GM19023 (cell line): ENCODE measurements at regions not wholly inside any gene's neighbourhood (a gene's known extent, or its start where the extent isn't known, plus 50 kb on each side); places are given as distances from the start of the nearest gene placed in this dataset.

Source experiments
- ATAC-seq: cut with Tn5 transposase; IDR thresholded peaks from one replicate; pipeline ENCODE4 v1.9.1; 2021; ENCODE audit warnings: mild to moderate bottlenecking, moderate library complexity; ENCODE audit not compliant: unreplicated experiment

GRCh38 chr5:34582371-34582770, 73.8 kb upstream of the RAI14 start:
- no peak for ATAC-seq

GRCh38 chr5:34583167-34583566, 73.0 kb upstream of the RAI14 start:
- ATAC-seq, result no peak

- no peak for ATAC-seq
Measured at GRCh38 chr5:34584165-34584564, 72.0 kb upstream of the RAI14 start.

GRCh38 chr5:34585601-34586104, 70.5 kb upstream of the RAI14 start:
- ATAC-seq, result no peak

GRCh38 chr5:34586117-34586885, 69.8 kb upstream of the RAI14 start:
- ATAC-seq, result no peak

- no peak for ATAC-seq
Measured at GRCh38 chr5:34587355-34588241, 68.5 kb upstream of the RAI14 start.

GRCh38 chr5:34589832-34590231, 66.3 kb upstream of the RAI14 start:
- ATAC-seq, result no peak

- no peak for ATAC-seq
Measured at GRCh38 chr5:34591723-34592122, 64.4 kb upstream of the RAI14 start.

- ATAC-seq, result no peak
Measured at GRCh38 chr5:34597034-34598027, 58.8 kb upstream of the RAI14 start.

- ATAC-seq, result no peak
Measured at GRCh38 chr5:34598177-34598794, 57.8 kb upstream of the RAI14 start.

GRCh38 chr5:34599471-34600117, 56.5 kb upstream of the RAI14 start:
- ATAC-seq, result no peak

- no peak for ATAC-seq
Measured at GRCh38 chr5:34600118-34600493, 56.0 kb upstream of the RAI14 start.

GRCh38 chr5:34603378-34603777, 52.8 kb upstream of the RAI14 start:
- ATAC-seq, result no peak

GRCh38 chr5:34604119-34604675, 51.9 kb upstream of the RAI14 start:
- ATAC-seq, result no peak

GRCh38 chr5:34606101-34606500, 50.0 kb upstream of the RAI14 start:
- ATAC-seq, result no peak
